ENCODE measurements at regions not wholly inside any gene's neighbourhood (a gene's known extent, or its start where the extent isn't known, plus 50 kb on each side); places are given as distances from the start of the nearest gene placed in this dataset.
"Not testable (repeated sequence)": the region's sequence is repeated elsewhere in the genome, so short reads cannot be mapped to it uniquely, and the experiment has no call there.

DNA sequence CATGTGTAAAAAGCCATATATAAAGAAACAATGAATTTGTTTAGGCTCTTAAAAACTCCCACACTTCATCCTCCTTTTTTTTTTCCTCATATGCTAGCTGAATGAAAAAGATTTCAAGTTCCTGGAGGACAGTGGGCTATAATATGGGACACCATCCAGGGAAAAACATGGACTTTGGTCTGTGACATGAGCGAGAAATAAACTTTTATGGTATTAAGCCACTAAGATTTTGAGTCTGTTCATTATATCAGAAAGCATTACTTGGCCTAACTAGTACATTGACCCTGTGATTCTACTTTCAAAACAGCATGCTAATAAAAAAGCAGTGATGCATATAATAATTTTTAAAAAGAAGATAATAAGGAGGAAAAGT, 392.3 kb upstream of the CAMK1G start:
- peaks cover 5 to 8% of the 10 kb centered on the region in 2 donors for H3K9me3 Mint-ChIP-seq
- H3K27me3 Mint-ChIP-seq (ENCODE audit: low read depth) = no peaks in the 10 kb centered on the region
- H3K4me3 Mint-ChIP-seq = no peak overlapping the region
- no peak overlapping the region for H3K27ac Mint-ChIP-seq
- no peaks in the 10 kb centered on the region for H3K4me1 Mint-ChIP-seq (ENCODE audit: low read depth)
- ATAC-seq (replicated peaks in 1 of 2) (no peak), DNase-seq (no peak)
- peaks cover 5 to 6% of the 10 kb centered on the region in 2 donors for H3K36me3 Mint-ChIP-seq (ENCODE audit: insufficient read depth in 2 of 2)

- no peak overlapping the region for H3K4me3 Mint-ChIP-seq
- no peak overlapping the region for H3K27ac Mint-ChIP-seq
- H3K9me3 Mint-ChIP-seq = peaks cover 9 to 12% of the 10 kb centered on the region in 2 donors
- no peaks in the 10 kb centered on the region for H3K4me1 Mint-ChIP-seq (ENCODE audit: low read depth)
- no peak for DNase-seq
- peaks cover 10 to 11% of the 10 kb centered on the region in 2 donors for H3K36me3 Mint-ChIP-seq (ENCODE audit: insufficient read depth in 2 of 2)
- no peak for ATAC-seq (replicated peaks in 1 of 2)
- peaks cover 11% of the 10 kb centered on the region for H3K27me3 Mint-ChIP-seq (ENCODE audit: low read depth)
Measured at GRCh38 chr1:209196140-209196539, 387.4 kb upstream of the CAMK1G start.

GRCh38 chr1:209198961-209199750, 384.4 kb upstream of the CAMK1G start:
- H3K36me3 Mint-ChIP-seq (ENCODE audit: insufficient read depth in 2 of 2) = peaks cover 9 to 10% of the 10 kb centered on the region in 2 donors
- DNase-seq (no peak), ATAC-seq (replicated peaks in 1 of 2) (no peak)
- H3K4me1 Mint-ChIP-seq (ENCODE audit: low read depth) = no peaks in the 10 kb centered on the region
- no peak overlapping the region for H3K4me3 Mint-ChIP-seq
- H3K27ac Mint-ChIP-seq = no peak overlapping the region
- peaks cover 11% of the 10 kb centered on the region for H3K27me3 Mint-ChIP-seq (ENCODE audit: low read depth)
- H3K9me3 Mint-ChIP-seq = peaks cover 9 to 12% of the 10 kb centered on the region in 2 donors

DNA sequence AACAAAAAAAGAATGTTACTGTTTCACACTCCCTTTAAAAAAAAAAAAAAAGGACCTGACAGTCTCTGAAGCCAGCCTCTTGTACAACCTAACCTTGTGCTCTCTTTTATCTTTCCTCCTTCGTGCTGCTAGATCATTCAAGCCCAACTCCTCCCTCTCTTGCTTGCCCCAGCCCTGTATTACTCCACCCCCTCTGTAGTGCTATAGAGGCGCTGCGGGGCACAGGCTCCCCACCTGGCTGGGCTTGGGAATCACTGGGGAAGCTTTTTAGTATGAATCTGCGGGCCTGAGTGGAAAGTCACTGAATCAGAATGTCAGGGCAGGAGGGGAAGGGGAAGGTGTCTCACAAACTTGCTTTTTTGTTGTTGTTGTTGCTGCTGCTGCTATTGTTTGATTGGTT, 383.7 kb upstream of the CAMK1G start:
- no peak for ATAC-seq (replicated peaks in 1 of 2)
- peaks cover 17% of the 10 kb centered on the region for H3K27me3 Mint-ChIP-seq (ENCODE audit: low read depth)
- H3K4me1 Mint-ChIP-seq (ENCODE audit: low read depth) = no peaks in the 10 kb centered on the region
- no peak for DNase-seq
- H3K4me3 Mint-ChIP-seq = no peak overlapping the region
- peaks cover 9 to 10% of the 10 kb centered on the region in 2 donors for H3K36me3 Mint-ChIP-seq (ENCODE audit: insufficient read depth in 2 of 2)
- peaks cover 9 to 11% of the 10 kb centered on the region in 2 donors for H3K9me3 Mint-ChIP-seq
- no peak overlapping the region for H3K27ac Mint-ChIP-seq

GRCh38 chr1:209202321-209202720, 381.2 kb upstream of the CAMK1G start:
- not testable (repeated sequence) for ATAC-seq (replicated peaks in 1 of 2); DNase-seq; H3K27ac Mint-ChIP-seq; H3K4me1 Mint-ChIP-seq (ENCODE audit: low read depth); H3K9me3 Mint-ChIP-seq; H3K36me3 Mint-ChIP-seq (ENCODE audit: insufficient read depth in 2 of 2); H3K4me3 Mint-ChIP-seq
- peaks cover 42% of the 10 kb centered on the region for H3K27me3 Mint-ChIP-seq (ENCODE audit: low read depth)

- Mint-ChIP-seq H3K4me1 (ENCODE audit: low read depth) (no peaks in the 10 kb centered on the region), H3K27ac (no peak overlapping the region), H3K27me3 (ENCODE audit: low read depth) (peaks cover 48% of the 10 kb centered on the region), H3K9me3 (no peaks in the 10 kb centered on the region), H3K4me3 (no peak overlapping the region), H3K36me3 (ENCODE audit: insufficient read depth in 2 of 2) (no peaks in the 10 kb centered on the region)
- peak in 1 of 2 donors; percentile 6 for DNase-seq
- ATAC-seq (replicated peaks in 1 of 2) = no peak
Measured at GRCh38 chr1:209202830-209203532, 380.5 kb upstream of the CAMK1G start.

GRCh38 chr1:209203533-209203895, 380.0 kb upstream of the CAMK1G start:
- no peaks in the 10 kb centered on the region for H3K9me3 Mint-ChIP-seq
- H3K4me3 Mint-ChIP-seq = no peak overlapping the region
- no peak for DNase-seq
- no peak overlapping the region for H3K27ac Mint-ChIP-seq
- no peak for ATAC-seq (replicated peaks in 1 of 2)
- peaks cover 52% of the 10 kb centered on the region for H3K27me3 Mint-ChIP-seq (ENCODE audit: low read depth)
- H3K36me3 Mint-ChIP-seq (ENCODE audit: insufficient read depth in 2 of 2) = no peaks in the 10 kb centered on the region
- no peaks in the 10 kb centered on the region for H3K4me1 Mint-ChIP-seq (ENCODE audit: low read depth)

DNA sequence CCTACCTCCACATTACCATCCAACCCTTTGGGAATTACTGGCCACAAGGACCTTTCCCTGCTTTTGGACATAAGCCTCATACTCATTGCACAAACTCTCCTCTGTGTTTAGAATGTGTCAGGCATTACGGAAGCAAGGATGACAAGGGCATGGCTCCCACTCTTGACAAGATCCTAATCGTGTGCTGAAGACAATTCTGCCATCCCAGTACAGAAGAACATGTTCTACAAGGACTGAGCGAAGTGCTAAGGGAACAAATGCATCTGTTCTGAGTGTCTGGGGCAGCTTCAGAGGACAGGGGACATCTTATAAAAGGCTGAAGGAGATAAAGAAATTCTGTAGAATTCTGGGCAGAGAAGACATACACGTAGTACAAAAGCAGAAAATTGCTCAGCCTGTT, 378.5 kb upstream of the CAMK1G start:
- Mint-ChIP-seq H3K9me3 (no peaks in the 10 kb centered on the region), H3K4me1 (ENCODE audit: low read depth) (no peaks in the 10 kb centered on the region), H3K27ac (no peak overlapping the region), H3K27me3 (ENCODE audit: low read depth) (peaks cover 56% of the 10 kb centered on the region), H3K4me3 (no peak overlapping the region), H3K36me3 (ENCODE audit: insufficient read depth in 2 of 2) (no peaks in the 10 kb centered on the region)
- ATAC-seq (replicated peaks in 1 of 2) (no peak), DNase-seq (no peak)

GRCh38 chr1:209207126-209207700, 376.3 kb upstream of the CAMK1G start:
- Mint-ChIP-seq H3K9me3 (no peaks in the 10 kb centered on the region), H3K4me1 (ENCODE audit: low read depth) (no peaks in the 10 kb centered on the region), H3K27me3 (ENCODE audit: low read depth) (peaks cover 63% of the 10 kb centered on the region), H3K27ac (no peak overlapping the region), H3K36me3 (ENCODE audit: insufficient read depth in 2 of 2) (no peaks in the 10 kb centered on the region), H3K4me3 (peak overlapping the region in 1 of 2 donors; percentile 48)
- no peak for DNase-seq
- ATAC-seq (replicated peaks in 1 of 2) = no peak

GRCh38 chr1:209207701-209208286, 375.7 kb upstream of the CAMK1G start:
- Mint-ChIP-seq H3K27ac (no peak overlapping the region), H3K4me1 (ENCODE audit: low read depth) (no peaks in the 10 kb centered on the region), H3K36me3 (ENCODE audit: insufficient read depth in 2 of 2) (no peaks in the 10 kb centered on the region), H3K4me3 (peak overlapping the region; percentile 38 to 48), H3K27me3 (ENCODE audit: low read depth) (peaks cover 69% of the 10 kb centered on the region), H3K9me3 (no peaks in the 10 kb centered on the region)
- ATAC-seq (replicated peaks in 1 of 2) (peak; percentile 56 to 64), DNase-seq (peak; percentile 31 to 33)

GRCh38 chr1:209208648-209209047, 374.9 kb upstream of the CAMK1G start:
- Mint-ChIP-seq H3K4me3 (no peak overlapping the region), H3K36me3 (ENCODE audit: insufficient read depth in 2 of 2) (no peaks in the 10 kb centered on the region), H3K27ac (no peak overlapping the region), H3K27me3 (ENCODE audit: low read depth) (peaks cover 72% of the 10 kb centered on the region), H3K9me3 (no peaks in the 10 kb centered on the region), H3K4me1 (ENCODE audit: low read depth) (no peaks in the 10 kb centered on the region)
- ATAC-seq (replicated peaks in 1 of 2) (no peak), DNase-seq (no peak)

GRCh38 chr1:209213989-209214388, 369.5 kb upstream of the CAMK1G start:
- no peak for DNase-seq
- Mint-ChIP-seq H3K27me3 (ENCODE audit: low read depth) (peaks cover 35% of the 10 kb centered on the region), H3K4me1 (ENCODE audit: low read depth) (no peaks in the 10 kb centered on the region), H3K4me3 (no peak overlapping the region), H3K27ac (no peak overlapping the region), H3K36me3 (ENCODE audit: insufficient read depth in 2 of 2) (no peaks in the 10 kb centered on the region), H3K9me3 (peaks cover 4 to 7% of the 10 kb centered on the region in 2 donors)
- no peak for ATAC-seq (replicated peaks in 1 of 2)

- H3K27me3 Mint-ChIP-seq (ENCODE audit: low read depth) = peaks cover 21% of the 10 kb centered on the region
- ATAC-seq (replicated peaks in 1 of 2) (no peak), DNase-seq (no peak)
- H3K9me3 Mint-ChIP-seq = peaks cover 4 to 7% of the 10 kb centered on the region in 2 donors
- H3K4me3 Mint-ChIP-seq = no peak overlapping the region
- H3K4me1 Mint-ChIP-seq (ENCODE audit: low read depth) = no peaks in the 10 kb centered on the region
- no peaks in the 10 kb centered on the region for H3K36me3 Mint-ChIP-seq (ENCODE audit: insufficient read depth in 2 of 2)
- H3K27ac Mint-ChIP-seq = no peak overlapping the region
Measured at GRCh38 chr1:209215826-209216225, 367.7 kb upstream of the CAMK1G start.

All from activated T-cell treated with anti-CD3 and anti-CD28 coated beads, Interleukin-2, amount 50 U/mL, for 72 hours (primary cell).